HepG2 (cell line): ENCODE measurements at regions not wholly inside any gene's neighbourhood (a gene's known extent, or its start where the extent isn't known, plus 50 kb on each side); places are given as distances from the start of the nearest gene placed in this dataset.

Source experiments
- ATAC-seq: fragments of 200-7000 bp; cut with Tn5 transposase; 3 replicates; pipeline ENCODE4 v1.9.1; 2020; ENCODE audit warnings: mild to moderate bottlenecking, moderate library complexity
- BruUV-seq: library from RNA; stranded (reverse); fragments of 400-500 nt; replicated peaks from 2 replicates; lab custom pipeline; 2021; lab: Mats Ljungman, UMichigan
- CTCF ChIA-PET: fragments of 300-600 bp; formaldehyde crosslinking; extraction: SDS; loops from one replicate; lab custom pipeline; 2021; ENCODE audit warnings: low total read pairs, inconsistent platforms, low intra/inter-chr PET ratio; lab: Yijun Ruan, JAX
- POLR2A ChIA-PET: fragments of 350-600 bp; sonication (Branson Sonifier 250); formaldehyde crosslinking; loops from one replicate; lab custom pipeline; 2020; ENCODE audit warnings: antibody characterized with exemption, inconsistent platforms; lab: Yijun Ruan, JAX
- DNase-seq: peaks from one replicate; pipeline ENCODE4 v3.0.0-alpha.2; 2015; ENCODE audit warnings: low spot score
- FAIRE-seq: peaks from 3 replicates; lab custom pipeline; 2011; peaks lifted over from hg19 to GRCh38; lab: Jason Lieb, UNC
- H2AFZ ChIP-seq: one replicate; pipeline ENCODE4 v1.6.1; 2011; ENCODE audit warnings: low read length, inconsistent platforms
- H3K27ac ChIP-seq: fragments of 300-600 bp; 3 replicates; pipeline ENCODE4 v1.8.0; 2011; ENCODE audit warnings: mixed run types, mild to moderate bottlenecking, mixed read lengths, low read length, inconsistent platforms; ENCODE audit not compliant: insufficient read depth; ENCODE audit errors: extremely low read length
- H3K27me3 ChIP-seq, 2 experiments: fragments of 200-600 bp in 1 of 2; 2 replicates in 1 of 2; 3 replicates in 1 of 2; pipeline versions ENCODE4 v1.6.0 to v1.8.0; 2011; ENCODE audit warnings: low read length in 2 of 2, mild to moderate bottlenecking in 2 of 2, moderate library complexity in 2 of 2, inconsistent platforms in 1 of 2; ENCODE audit not compliant: insufficient read depth in 2 of 2, control insufficient read depth in 1 of 2
- H3K36me3 ChIP-seq, 2 experiments: fragments of 200-600 bp in 1 of 2; replicated peaks in 1 of 2; 2 replicates in 1 of 2; 3 replicates in 1 of 2; pipeline versions ENCODE4 v1.5.1 to v1.8.0; 2011; ENCODE audit warnings: low read length in 2 of 2, inconsistent platforms in 1 of 2; ENCODE audit not compliant: insufficient read depth in 2 of 2, control insufficient read depth in 1 of 2
- H3K4me1 ChIP-seq: 2 replicates; pipeline ENCODE4 v1.5.1; 2012; ENCODE audit warnings: low read length, inconsistent platforms; ENCODE audit not compliant: insufficient read depth
- H3K4me2 ChIP-seq: 2 replicates; pipeline ENCODE4 v1.6.0; 2011; ENCODE audit warnings: low read depth, low read length, inconsistent platforms
- H3K4me3 ChIP-seq, 3 experiments: fragments of 200-600 bp in 1 of 3; sonication (generic), shearing (Covaris generic) in 1 of 3; replicated peaks in 1 of 3; 2 replicates each; pipeline ENCODE4 v1.5.1; 2011 to 2016; ENCODE audit warnings: low read length in 3 of 3, inconsistent platforms in 2 of 3, low read depth in 2 of 3, mild to moderate bottlenecking in 2 of 3, control low read depth in 1 of 3, mixed read lengths in 1 of 3; ENCODE audit not compliant: insufficient read depth in 1 of 3
- H3K79me2 ChIP-seq: one replicate; pipeline ENCODE4 v1.6.1; 2011; ENCODE audit warnings: low read length, inconsistent platforms; ENCODE audit not compliant: insufficient read depth
- H3K9ac ChIP-seq: 2 replicates; pipeline ENCODE4 v1.6.0; 2011; ENCODE audit warnings: mild to moderate bottlenecking, low read depth, low read length, inconsistent platforms; ENCODE audit not compliant: insufficient read depth
- H3K9me3 ChIP-seq: 2 replicates; pipeline ENCODE4 v1.5.1; 2012; ENCODE audit warnings: mild to moderate bottlenecking, low read length
- H4K20me1 ChIP-seq: 2 replicates; pipeline ENCODE4 v1.6.0; 2011; ENCODE audit warnings: inconsistent platforms, mild to moderate bottlenecking, low read length, moderate library complexity; ENCODE audit not compliant: insufficient read depth
- ETV5 ChIP-seq: IDR thresholded peaks from 2 replicates; pipeline ENCODE4 v1.6.1; 2018; ENCODE audit warnings: missing biosample characterization, missing genetic modification reagents, inconsistent platforms, borderline replicate concordance
- KDM1A ChIP-seq: IDR thresholded peaks from 2 replicates; pipeline ENCODE4 v1.6.1; 2016; ENCODE audit warnings: missing compliant biosample characterization
- NCOR1 ChIP-seq: fragments of 200-600 bp; sonication (generic); IDR thresholded peaks from 2 replicates; pipeline ENCODE4 v1.7.0; 2017; ENCODE audit warnings: antibody characterized with exemption, low read length, borderline replicate concordance
- STAT6 ChIP-seq: sonication (generic); formaldehyde crosslinking; IDR thresholded peaks from 2 replicates; pipeline ENCODE4 v1.4.0; 2020; ENCODE audit warnings: missing genetic modification reagents, mild to moderate bottlenecking, borderline replicate concordance
- ZBTB21 ChIP-seq: sonication (generic); formaldehyde crosslinking; IDR thresholded peaks from 2 replicates; pipeline ENCODE4 v1.4.0; 2020; ENCODE audit warnings: missing genetic modification reagents
- ZFP36L1 ChIP-seq: sonication (generic); formaldehyde crosslinking; IDR thresholded peaks from 2 replicates; pipeline ENCODE4 v1.8.0; 2022; ENCODE audit warnings: mild to moderate bottlenecking, missing genetic modification reagents, moderate library complexity
- ZNF7 ChIP-seq: IDR thresholded peaks from 2 replicates; pipeline ENCODE4 v1.6.1; 2016; ENCODE audit warnings: missing biosample characterization, missing genetic modification reagents
- WGBS: methylation state at CpG from one replicate; pipeline ENCODE4 v1.1.6; 2017; ENCODE audit warnings: low lambda C conversion rate; 5-methylcytosine and 5-hydroxymethylcytosine counted together
- in situ Hi-C: cut with HindIII; loops from 2 replicates; pipeline ENCODE4 v1.10.0; 2017; ENCODE audit warnings: low pct_unique_long_range_greater_than_20kb; ENCODE audit not compliant: extremely low pct_ligation_motif_present
- intact Hi-C: fragments of 100-400 bp; cut with micrococcal nuclease; formaldehyde crosslinking; loops from one replicate; pipeline ENCODE4 v1.10.0; 2022; ENCODE audit not compliant: unreplicated experiment

DNA sequence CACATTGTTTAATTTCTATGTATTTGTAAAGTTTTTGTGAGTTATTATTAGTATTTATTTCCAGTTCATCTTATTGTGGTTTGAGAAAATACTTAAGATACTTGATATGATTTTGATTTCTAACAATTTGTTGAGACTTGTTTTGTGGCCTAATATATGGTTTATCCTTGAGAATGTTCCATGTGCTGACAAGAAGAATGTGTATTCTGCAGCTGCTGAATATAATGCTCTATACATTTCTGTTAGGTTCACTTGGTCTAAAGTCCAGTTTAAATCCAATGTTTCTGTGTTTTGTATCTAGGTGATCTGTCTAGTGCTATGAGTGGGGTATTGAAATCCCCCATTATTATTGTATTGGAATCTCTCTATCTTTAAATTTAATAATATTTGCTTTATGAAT, 201.3 kb downstream of the FSIP2 start:
- H2AFZ ChIP-seq: no peak overlapping the region
- no peak for TF ChIP-seq STAT6 (CRISPR knock-in tag)
- TF ChIP-seq ZNF7 (CRISPR knock-in tag): peak; percentile 90; the same call in 1 of the 2 replicates
- 0 out of 2 replicates have a peak, but pooled peaks have one; percentile 17 for TF ChIP-seq NCOR1
- no peak for TF ChIP-seq ZBTB21 (CRISPR knock-in tag)
- no peak for TF ChIP-seq ETV5
- TF ChIP-seq KDM1A (CRISPR knock-in tag): no peak
- TF ChIP-seq, all 625 proteins: peak for 2
- ATAC-seq (no peak), FAIRE-seq (no peak), DNase-seq (peak; percentile 17)
- Histone ChIP-seq H3K79me2 (no peaks in the 10 kb centered on the region), H3K4me2 (no peak overlapping the region), H3K9me3 (peaks cover 12% of the 10 kb centered on the region), H3K4me1 (no peaks in the 10 kb centered on the region), H3K36me3 (no peaks in the 10 kb centered on the region), H4K20me1 (no peaks in the 10 kb centered on the region), H3K9ac (no peak overlapping the region), H3K27me3 (no peaks in the 10 kb centered on the region), H3K4me3 (no peak overlapping the region), H3K27ac (no peak overlapping the region)
- in situ Hi-C loops: no loop called here
- intact Hi-C loops: no loop called here
- ChIA-PET POLR2A (no interaction called here), CTCF (no interaction called here)
- no TSS peak for BruUV-seq

GRCh38 chr2:185942855-185943254, 204.3 kb downstream of the FSIP2 start:
- Histone ChIP-seq H3K36me3 (no peaks in the 10 kb centered on the region), H3K27me3 (no peaks in the 10 kb centered on the region), H3K9me3 (peaks cover 12% of the 10 kb centered on the region), H3K4me2 (no peak overlapping the region), H3K4me3 (no peak overlapping the region), H3K79me2 (no peaks in the 10 kb centered on the region), H3K9ac (no peak overlapping the region)
- no TSS peak for BruUV-seq
- no peak for DNase-seq
- intact Hi-C loops (no loop called here), in situ Hi-C loops (no loop called here)
- no peak for TF ChIP-seq ZFP36L1 (CRISPR knock-in tag)
- TF ChIP-seq, all 625 proteins: peak for 0
- ChIA-PET CTCF (no interaction called here), POLR2A (no interaction called here)
- Histone ChIP-seq H2AFZ (no peak overlapping the region), H4K20me1 (no peaks in the 10 kb centered on the region), H3K27ac (no peak overlapping the region), H3K4me1 (no peaks in the 10 kb centered on the region)
- 87% methylated on average over 4 of the region's 4 CpGs for WGBS
- FAIRE-seq: no peak
- ATAC-seq: no peak
